ENCODE measurements at regions not wholly inside any gene's neighbourhood (a gene's known extent, or its start where the extent isn't known, plus 50 kb on each side); places are given as distances from the start of the nearest gene placed in this dataset.

DNA sequence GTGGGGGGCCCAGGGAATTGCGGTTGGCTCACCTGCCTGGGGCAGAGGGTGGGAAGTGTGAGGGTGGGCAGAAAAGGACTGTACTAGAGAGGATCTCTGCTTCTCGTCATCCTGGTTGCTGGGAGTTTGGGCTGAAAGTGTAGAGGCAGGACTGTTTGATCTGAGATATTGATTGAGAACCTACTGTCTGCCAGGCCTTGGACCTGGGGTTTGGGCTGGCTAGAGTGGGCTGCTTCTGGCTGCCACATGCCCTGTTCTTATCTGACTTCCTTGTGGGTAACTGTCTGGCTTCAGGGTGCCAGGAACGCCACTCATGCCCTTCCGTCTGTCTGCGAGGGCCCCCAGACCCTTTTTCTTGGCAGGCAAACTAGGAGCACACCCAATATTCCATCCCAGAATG, 200.9 kb downstream of the FOXD2 start:
- TF ChIP-seq, protein P1, sequence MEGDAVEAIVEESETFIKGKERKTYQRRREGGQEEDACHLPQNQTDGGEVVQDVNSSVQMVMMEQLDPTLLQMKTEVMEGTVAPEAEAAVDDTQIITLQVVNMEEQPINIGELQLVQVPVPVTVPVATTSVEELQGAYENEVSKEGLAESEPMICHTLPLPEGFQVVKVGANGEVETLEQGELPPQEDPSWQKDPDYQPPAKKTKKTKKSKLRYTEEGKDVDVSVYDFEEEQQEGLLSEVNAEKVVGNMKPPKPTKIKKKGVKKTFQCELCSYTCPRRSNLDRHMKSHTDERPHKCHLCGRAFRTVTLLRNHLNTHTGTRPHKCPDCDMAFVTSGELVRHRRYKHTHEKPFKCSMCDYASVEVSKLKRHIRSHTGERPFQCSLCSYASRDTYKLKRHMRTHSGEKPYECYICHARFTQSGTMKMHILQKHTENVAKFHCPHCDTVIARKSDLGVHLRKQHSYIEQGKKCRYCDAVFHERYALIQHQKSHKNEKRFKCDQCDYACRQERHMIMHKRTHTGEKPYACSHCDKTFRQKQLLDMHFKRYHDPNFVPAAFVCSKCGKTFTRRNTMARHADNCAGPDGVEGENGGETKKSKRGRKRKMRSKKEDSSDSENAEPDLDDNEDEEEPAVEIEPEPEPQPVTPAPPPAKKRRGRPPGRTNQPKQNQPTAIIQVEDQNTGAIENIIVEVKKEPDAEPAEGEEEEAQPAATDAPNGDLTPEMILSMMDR (conservative IDR thresholded peaks at IDR 0.05; ENCODE audit: low read length), result no peak
- no peak for TF ChIP-seq EZH2phosphoT487 (IDR thresholded peaks at IDR 0.05; ENCODE audit: borderline replicate concordance)

Measured in Loucy (cell line).